Stimulated activated CD4-positive, alpha-beta T cell treated with anti-CD3 and anti-CD28 coated beads, Interleukin-4, amount 100 ng/mL, for 24 hours (primary cell): ENCODE measurements at regions not wholly inside any gene's neighbourhood (a gene's known extent, or its start where the extent isn't known, plus 50 kb on each side); places are given as distances from the start of the nearest gene placed in this dataset.
"Not testable (repeated sequence)": the region's sequence is repeated elsewhere in the genome, so short reads cannot be mapped to it uniquely, and the experiment has no call there.

Source experiments
- DNase-seq: peaks from one replicate; pipeline ENCODE4 v3.0.0-alpha.2; 2020

- DNase-seq, result no peak
Measured at GRCh38 chr6:144624716-144625115, 339.6 kb downstream of the UTRN start.

GRCh38 chr6:144630857-144631256 is 345.7 kb downstream of the UTRN start:
- DNase-seq, result no peak

DNA sequence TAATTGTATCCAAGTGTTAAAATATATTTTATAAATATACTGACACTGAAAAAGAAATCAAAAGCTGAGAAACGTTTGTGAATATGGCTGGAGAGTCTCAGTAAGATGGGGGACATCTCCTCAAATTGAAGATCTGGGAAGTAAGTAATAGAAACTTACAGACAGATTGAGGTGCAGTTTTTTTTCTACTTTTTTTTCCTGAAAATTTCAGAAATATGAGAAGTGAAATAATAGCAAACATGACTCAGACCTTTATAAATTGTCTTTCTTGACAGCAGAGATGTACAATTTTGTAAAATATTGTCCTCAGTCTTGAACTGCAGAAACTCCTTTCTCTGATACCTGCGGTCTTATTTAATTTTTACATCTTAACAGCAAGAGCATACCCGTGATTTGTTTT is 347.1 kb downstream of the UTRN start:
- DNase-seq, result no peak

GRCh38 chr6:144633886-144634285 is 348.8 kb downstream of the UTRN start:
- DNase-seq, result no peak

DNA sequence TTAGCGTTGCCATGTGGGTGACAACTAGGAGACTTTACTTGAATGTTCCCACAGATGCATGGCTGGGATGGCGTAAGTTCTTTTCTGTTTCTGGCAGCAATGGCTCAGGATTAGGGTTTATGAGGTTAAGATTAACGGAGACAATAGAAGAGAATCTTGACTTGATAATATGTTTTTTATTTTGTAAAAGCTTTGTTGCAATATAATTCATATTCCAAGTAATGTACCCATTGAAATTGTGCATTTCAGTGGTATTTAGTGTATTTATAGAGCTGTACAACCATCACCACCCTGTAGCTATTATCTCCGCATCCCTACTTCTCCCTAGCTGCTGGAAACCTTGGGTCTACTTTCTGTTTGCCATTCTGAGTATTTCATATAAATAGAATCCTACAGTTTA is 349.2 kb downstream of the UTRN start:
- no peak for DNase-seq

GRCh38 chr6:144635051-144635450 is 349.9 kb downstream of the UTRN start:
- DNase-seq, result no peak

DNA sequence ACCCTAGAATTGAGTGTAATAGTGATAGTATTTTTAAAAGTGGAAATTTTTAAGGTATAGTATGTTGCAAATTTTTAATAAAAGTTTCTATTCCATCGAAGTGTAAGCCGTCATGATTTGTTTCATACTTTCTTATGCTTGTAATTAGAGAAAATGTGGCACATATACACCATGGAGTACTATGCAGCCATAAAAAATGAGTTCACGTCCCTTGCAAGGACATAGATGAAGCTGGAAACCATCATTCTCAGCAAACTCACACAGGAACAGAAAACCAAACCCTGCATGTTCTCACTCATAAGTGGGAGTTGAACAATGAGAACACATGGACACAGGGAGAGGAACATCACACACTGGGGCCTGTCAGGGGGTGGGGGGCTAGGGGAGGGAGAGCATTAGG is 350.9 kb downstream of the UTRN start:
- not testable (repeated sequence) for DNase-seq

- DNase-seq, result no peak
Measured at GRCh38 chr6:144637541-144637940, 352.4 kb downstream of the UTRN start.

- DNase-seq, result no peak
Measured at GRCh38 chr6:144639654-144640053, 354.5 kb downstream of the UTRN start.

DNA sequence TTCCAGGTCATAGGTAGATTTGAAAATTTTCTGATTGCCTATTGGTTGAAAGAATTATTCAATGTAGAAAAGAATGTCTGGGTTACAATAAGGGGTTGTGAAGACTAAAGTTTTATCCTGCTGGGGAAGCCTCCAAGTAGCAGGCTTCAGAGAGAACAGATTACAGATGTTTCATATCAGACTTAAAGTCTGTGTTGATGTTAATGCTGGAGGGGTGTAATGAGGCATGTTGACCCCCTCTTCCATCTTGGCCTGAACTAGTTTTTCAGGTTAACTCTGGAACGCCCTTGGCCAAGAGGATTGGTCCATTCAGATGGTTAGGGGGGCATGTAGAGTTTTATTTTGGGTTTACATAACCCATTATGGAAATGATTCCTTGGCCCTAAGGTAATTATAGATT is 356.2 kb downstream of the UTRN start:
- no peak for DNase-seq

DNA sequence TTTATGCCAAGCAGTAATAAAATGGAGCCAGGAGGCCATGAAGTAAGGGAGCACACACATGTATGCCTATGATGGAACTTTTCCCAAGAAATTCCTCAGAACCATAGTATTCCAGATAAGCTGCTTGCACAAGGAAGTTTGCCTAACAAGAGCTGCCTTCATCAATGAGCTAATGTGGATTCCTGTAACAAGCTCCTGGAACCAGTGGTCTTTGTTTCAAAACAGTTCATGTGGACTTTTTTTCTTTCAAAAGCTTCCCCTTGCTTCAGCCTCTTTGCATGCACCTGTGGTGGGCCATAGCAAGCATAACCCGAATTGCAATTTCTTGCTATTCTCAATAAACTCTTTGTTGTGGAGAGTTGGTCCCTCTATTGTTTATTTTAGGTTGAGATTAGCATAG is 359.6 kb downstream of the UTRN start:
- no peak for DNase-seq

GRCh38 chr6:144646093-144647056 is 361.2 kb downstream of the UTRN start:
- DNase-seq, result no peak

DNA sequence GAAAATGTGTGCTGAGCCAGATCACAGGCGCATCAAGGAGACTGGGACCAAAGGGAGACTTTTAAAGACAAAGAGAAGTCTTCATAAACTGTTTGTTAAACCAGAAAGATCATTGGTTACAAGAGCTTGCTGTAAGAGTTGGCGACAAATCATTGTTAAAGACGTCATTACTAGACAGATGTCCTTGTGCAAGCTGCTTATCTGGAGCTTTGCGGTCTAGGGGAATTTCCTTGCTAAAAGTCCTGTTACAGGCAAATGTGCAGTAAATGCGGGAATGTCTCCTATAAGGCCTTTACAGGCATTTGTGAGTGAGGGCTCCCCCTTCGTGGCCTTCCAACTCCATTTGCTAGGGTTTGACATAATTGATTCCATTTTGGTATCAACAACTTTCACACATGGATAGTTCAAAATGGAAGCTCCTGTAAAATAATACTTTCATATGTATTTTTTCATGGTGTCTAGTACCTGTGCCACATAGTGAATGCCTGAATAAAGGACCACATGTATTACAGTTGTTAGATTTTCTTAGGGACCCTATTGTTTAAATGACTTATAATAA is 362.4 kb downstream of the UTRN start:
- DNase-seq, result no peak

DNA sequence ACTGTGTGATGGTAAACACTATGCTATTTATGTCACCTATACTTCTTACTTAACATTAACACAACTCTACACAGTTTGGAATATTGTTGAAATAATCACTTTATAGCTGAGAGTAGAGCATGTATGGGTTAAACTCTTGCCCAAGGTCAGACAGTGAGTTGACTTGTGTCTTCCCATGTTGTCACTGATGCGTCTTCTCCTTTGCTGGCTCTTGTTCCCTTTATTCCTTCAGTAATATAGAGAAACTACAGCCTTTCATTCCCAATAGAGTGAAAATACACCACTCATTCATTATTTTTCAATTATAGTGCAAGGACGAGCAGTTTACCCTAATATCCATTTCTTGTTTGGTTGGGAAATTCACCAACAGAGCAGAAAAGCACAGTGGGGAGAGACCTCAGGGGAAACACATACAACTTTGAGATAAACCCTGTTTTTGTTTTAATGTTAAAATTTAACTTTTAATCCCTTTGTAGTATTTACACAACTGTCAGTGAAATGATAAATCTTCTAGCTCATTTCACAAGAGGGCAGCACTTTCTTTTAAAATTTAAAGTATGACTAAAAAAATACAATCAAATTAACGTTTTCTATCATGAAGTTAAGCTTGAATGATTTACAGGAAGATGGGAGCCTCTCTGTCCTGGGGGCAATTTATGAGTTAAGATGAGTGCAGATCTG is 363.0 kb downstream of the UTRN start:
- DNase-seq, result no peak

DNA sequence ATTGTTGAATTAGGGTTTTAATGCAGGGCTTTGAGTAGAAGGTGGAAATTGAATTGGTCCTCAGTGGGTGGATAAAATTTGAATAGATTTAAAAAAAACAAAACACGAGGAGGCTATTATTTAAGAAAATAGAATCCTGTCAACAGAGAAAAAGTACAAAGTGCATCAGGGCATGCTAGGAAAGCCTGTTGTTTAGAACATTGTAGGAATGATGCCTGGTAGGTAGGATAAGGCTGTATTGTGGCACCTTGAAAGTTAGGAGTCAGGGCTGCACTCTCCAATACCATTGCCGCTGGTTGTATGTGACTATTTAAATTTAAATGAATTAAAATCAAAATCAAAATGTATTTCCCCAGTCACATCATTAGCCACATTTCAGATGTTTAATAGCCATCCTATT is 363.9 kb downstream of the UTRN start:
- no peak for DNase-seq

DNA sequence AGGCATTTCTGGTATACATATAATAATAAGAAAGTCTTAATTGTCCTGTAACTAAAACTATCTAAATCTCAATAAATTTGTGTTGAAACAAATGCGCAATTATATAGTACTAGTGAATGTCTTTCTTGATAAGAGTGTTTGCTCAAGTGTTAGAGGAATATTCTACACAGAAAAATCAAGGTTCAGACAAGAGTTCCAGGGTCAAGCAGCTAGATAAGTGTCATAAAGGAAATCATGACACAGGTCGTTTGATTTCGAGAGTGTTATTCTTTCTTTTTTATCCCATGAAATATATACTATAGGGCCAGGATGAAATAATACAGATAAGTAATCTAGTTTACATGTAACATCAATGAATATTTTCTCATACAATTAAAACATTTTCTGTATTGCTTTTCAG is 366.1 kb downstream of the UTRN start:
- no peak for DNase-seq

DNA sequence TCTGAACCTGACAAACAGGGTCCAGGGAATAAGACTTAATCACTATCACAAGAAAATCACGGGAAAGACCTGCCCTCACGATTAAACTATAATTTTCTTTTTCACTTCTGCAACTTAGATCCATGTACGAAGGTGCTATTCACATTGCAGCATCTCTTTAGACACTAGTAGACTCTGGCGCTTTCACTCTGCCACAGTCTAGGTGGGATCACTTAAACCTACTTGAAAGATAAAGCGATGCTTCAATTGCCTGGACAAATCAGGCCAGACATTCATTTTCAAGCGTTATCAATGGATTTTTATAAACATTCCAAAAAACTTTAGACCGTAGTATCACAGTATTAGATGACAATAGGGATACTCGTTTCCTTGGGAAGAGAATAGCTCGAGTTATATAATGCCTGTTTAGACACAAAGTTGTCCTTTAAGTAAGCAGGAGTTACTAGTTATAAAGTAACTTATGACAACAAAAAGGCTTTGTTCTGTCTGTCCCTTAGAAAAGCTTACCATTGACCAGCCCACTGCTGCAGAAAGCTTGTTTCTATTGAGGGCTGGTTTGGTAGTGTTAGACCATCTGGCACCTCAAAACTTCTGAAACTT is 367.3 kb downstream of the UTRN start:
- no peak for DNase-seq

GRCh38 chr6:144653885-144654505 is 368.9 kb downstream of the UTRN start:
- no peak for DNase-seq

DNA sequence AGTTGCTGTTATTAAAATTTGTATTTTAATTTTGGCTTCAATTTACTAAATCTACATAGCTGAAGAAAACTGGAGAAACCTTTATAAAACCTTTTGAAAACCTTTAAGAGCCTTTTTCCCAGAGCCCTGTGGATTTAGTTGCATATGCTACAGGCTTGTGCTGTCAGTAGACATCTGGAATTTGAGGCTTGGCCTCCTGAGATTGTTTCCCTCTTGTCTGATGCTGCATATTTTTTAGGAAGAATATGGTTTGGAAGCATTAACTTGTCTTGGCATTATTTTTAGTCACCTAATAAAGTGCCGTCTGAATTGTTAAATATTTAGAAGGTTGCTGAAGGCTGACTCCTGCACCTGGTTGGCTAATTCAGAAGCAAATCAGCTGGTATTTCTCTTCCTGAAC is 369.4 kb downstream of the UTRN start:
- no peak for DNase-seq

DNA sequence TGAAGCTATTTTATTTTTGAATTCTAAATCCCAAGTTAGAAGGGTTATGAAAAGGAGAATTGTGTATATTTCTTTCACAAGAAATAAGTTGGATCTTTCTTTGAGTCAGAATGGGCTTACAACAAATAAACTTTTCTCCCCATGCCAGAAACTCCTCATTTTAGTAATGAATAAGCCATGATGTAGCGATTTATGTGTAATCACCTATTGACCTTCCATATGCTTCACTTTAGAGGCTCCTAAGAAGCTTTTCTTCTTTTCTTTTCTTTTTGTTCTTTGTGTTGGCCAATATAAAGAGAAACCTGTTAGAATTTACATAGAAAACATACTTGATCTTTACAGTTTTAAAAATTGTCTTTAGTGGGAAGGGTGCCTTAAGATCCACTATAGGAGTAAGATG is 370.2 kb downstream of the UTRN start:
- no peak for DNase-seq

DNA sequence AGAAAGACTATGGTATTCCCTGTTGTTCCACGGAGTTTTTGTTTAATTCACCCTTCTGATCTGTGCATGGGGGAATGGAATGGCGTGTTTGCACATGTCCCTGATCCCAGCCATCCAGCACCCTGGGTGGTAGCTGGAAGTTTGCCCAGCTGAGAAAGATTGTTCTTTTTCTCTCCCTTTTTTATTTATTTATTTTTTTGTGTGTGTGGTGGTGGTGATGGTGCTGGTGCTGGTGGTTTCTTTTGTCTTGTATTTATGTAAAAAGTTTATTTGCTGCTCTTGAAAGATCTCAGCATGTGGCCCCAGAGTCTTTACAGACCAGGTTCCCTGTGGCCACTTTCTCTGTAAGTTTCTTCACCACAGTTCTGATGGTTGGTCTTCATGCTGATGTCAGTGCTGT is 372.6 kb downstream of the UTRN start:
- no peak for DNase-seq

DNA sequence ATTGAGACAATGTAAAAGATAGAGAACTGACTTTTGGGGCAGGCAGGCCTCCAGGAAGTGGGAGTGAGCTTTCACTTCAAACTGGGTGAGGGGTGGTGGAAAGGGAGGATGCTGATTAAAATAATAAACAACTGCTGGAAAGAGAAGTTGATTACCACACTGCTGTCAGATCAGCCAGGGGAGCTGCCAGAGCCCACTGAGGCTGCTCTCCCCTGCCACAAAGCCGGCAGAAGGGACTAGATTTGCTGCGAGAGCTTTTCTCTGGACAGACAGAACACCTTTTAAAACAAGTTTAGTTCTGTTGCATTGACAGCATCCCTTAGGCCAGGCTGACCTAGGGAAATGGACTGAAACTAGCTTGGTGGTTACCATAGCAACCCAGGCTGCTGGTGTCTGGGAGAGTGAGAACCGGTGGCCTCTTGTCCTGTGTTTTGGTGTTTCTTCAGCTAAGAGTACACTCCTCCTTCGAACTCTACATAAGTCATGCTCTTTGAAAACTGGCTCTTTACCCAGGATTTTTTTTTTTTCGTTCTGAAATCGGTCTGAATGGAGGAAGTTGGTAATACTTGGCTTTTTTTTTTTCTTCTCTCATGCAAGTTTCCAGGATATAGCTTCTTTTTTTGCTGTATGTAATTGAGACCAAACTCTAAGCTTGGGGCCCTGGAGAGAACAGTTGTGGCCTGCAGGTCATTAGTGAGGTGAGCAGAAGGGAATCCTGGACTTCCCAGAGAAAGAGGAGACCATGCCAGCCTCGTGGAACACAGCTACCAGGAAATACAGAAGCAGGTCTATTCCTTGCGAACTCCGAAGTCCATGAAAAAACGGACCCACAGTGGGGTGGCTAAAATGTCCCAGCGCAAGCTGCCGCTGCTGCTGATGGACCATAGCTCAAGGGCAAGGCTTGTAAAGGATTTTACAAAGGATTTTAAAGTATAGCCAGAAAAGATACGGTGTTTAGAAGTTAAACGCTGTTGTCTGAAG is 374.4 kb downstream of the UTRN start:
- peak; percentile 11 for DNase-seq
